Cerebellar nuclear complex (tissue), 1 donor: ENCODE measurements at regions not wholly inside any gene's neighbourhood (a gene's known extent, or its start where the extent isn't known, plus 50 kb on each side); places are given as distances from the start of the nearest gene placed in this dataset.
"Not testable (repeated sequence)": the region's sequence is repeated elsewhere in the genome, so short reads cannot be mapped to it uniquely, and the experiment has no call there.

Experiments used
- DNase-seq, 2 experiments: peaks; one replicate each; lab custom pipeline; 2025; lab: John Stamatoyannopoulos, UW

GRCh38 chr3:19825193-19825592, 108.8 kb downstream of the EFHB start:
- DNase-seq, result no peak

- DNase-seq, result no peak
Measured at GRCh38 chr3:19822805-19823204, 111.2 kb downstream of the EFHB start.

- no peak for DNase-seq
Measured at GRCh38 chr3:19816631-19817030, 117.4 kb downstream of the EFHB start.

GRCh38 chr3:19815805-19816204, 118.2 kb downstream of the EFHB start:
- DNase-seq, result no peak

- not testable (repeated sequence) for DNase-seq
Measured at GRCh38 chr3:19813743-19814142, 120.3 kb downstream of the EFHB start.

- DNase-seq, result no peak
Measured at GRCh38 chr3:19811689-19812088, 122.3 kb downstream of the EFHB start.

GRCh38 chr3:19808834-19809233, 125.2 kb downstream of the EFHB start:
- no peak for DNase-seq

- DNase-seq, result no peak
Measured at GRCh38 chr3:19799887-19800286, 134.1 kb downstream of the EFHB start.

GRCh38 chr3:19799115-19799514, 134.9 kb downstream of the EFHB start:
- no peak for DNase-seq

- DNase-seq, result no peak
Measured at GRCh38 chr3:19798324-19798723, 135.7 kb downstream of the EFHB start.

GRCh38 chr3:19792388-19792787, 141.6 kb downstream of the EFHB start:
- DNase-seq, result no peak

- DNase-seq, result no peak
Measured at GRCh38 chr3:19775765-19776164, 158.3 kb downstream of the EFHB start.

- no peak for DNase-seq
Measured at GRCh38 chr3:19769694-19770093, 164.3 kb downstream of the EFHB start.

- DNase-seq, result no peak
Measured at GRCh38 chr3:19765954-19766353, 168.1 kb downstream of the EFHB start.

GRCh38 chr3:19757773-19758172, 176.2 kb downstream of the EFHB start:
- no peak for DNase-seq

GRCh38 chr3:19749448-19750017, 184.5 kb downstream of the EFHB start:
- no peak for DNase-seq

GRCh38 chr3:19748782-19749447, 185.1 kb downstream of the EFHB start:
- no peak for DNase-seq

- DNase-seq, result no peak
Measured at GRCh38 chr3:19744047-19744446, 190.0 kb downstream of the EFHB start.

GRCh38 chr3:19742935-19743334, 191.1 kb downstream of the EFHB start:
- no peak for DNase-seq

GRCh38 chr3:19739504-19739903, 194.5 kb downstream of the EFHB start:
- DNase-seq, result no peak

GRCh38 chr3:19738846-19739245, 195.2 kb downstream of the EFHB start:
- no peak for DNase-seq

GRCh38 chr3:19735111-19735510, 198.9 kb downstream of the EFHB start:
- DNase-seq, result no peak

GRCh38 chr3:19734453-19734852, 199.6 kb downstream of the EFHB start:
- DNase-seq, result no peak

GRCh38 chr3:19725000-19725399, 209.0 kb downstream of the EFHB start:
- no peak for DNase-seq
